ENCODE measurements at regions not wholly inside any gene's neighbourhood (a gene's known extent, or its start where the extent isn't known, plus 50 kb on each side); places are given as distances from the start of the nearest gene placed in this dataset.
A peak's percentile ranks its signal among the peaks of the same experiment; 100 is the strongest.
"Not testable (repeated sequence)": the region's sequence is repeated elsewhere in the genome, so short reads cannot be mapped to it uniquely, and the experiment has no call there.

GRCh38 chr21:43287795-43288755, 119.3 kb downstream of the CRYAA start:
- no peak for DNase-seq (ENCODE audit: low spot score)

GRCh38 chr21:43287111-43287760, 118.4 kb downstream of the CRYAA start:
- no peak for DNase-seq (ENCODE audit: low spot score)

- DNase-seq (ENCODE audit: low spot score), result no peak
Measured at GRCh38 chr21:43286196-43286595, 117.4 kb downstream of the CRYAA start.

- DNase-seq (ENCODE audit: low spot score), result no peak
Measured at GRCh38 chr21:43284700-43285099, 115.9 kb downstream of the CRYAA start.

GRCh38 chr21:43284238-43284637, 115.4 kb downstream of the CRYAA start:
- no peak for DNase-seq (ENCODE audit: low spot score)

- not testable (repeated sequence) for DNase-seq (ENCODE audit: low spot score)
Measured at GRCh38 chr21:43283925-43284221, 115.1 kb downstream of the CRYAA start.

- DNase-seq (ENCODE audit: low spot score), result no peak
Measured at GRCh38 chr21:43283136-43283924, 114.5 kb downstream of the CRYAA start.

- no peak for DNase-seq (ENCODE audit: low spot score)
Measured at GRCh38 chr21:43282358-43283120, 113.7 kb downstream of the CRYAA start.

GRCh38 chr21:43281661-43282357, 113.0 kb downstream of the CRYAA start:
- no peak for DNase-seq (ENCODE audit: low spot score)

GRCh38 chr21:43280949-43281633, 112.3 kb downstream of the CRYAA start:
- DNase-seq (ENCODE audit: low spot score), result no peak

- DNase-seq (ENCODE audit: low spot score), result no peak
Measured at GRCh38 chr21:43279578-43279894, 110.7 kb downstream of the CRYAA start.

GRCh38 chr21:43278766-43279577, 110.2 kb downstream of the CRYAA start:
- no peak for DNase-seq (ENCODE audit: low spot score)

GRCh38 chr21:43278359-43278758, 109.6 kb downstream of the CRYAA start:
- no peak for DNase-seq (ENCODE audit: low spot score)

- peak; percentile 37 for DNase-seq (ENCODE audit: low spot score)
Measured at GRCh38 chr21:43277481-43278351, 108.9 kb downstream of the CRYAA start.

- DNase-seq (ENCODE audit: low spot score), result no peak
Measured at GRCh38 chr21:43276811-43277210, 108.0 kb downstream of the CRYAA start.

GRCh38 chr21:43275421-43276211, 106.8 kb downstream of the CRYAA start:
- DNase-seq (ENCODE audit: low spot score), result no peak

GRCh38 chr21:43274946-43275310, 106.1 kb downstream of the CRYAA start:
- no peak for DNase-seq (ENCODE audit: low spot score)

Measured in cerebellar cortex (tissue), 1 donor.